ENCODE measurements at regions not wholly inside any gene's neighbourhood (a gene's known extent, or its start where the extent isn't known, plus 50 kb on each side); places are given as distances from the start of the nearest gene placed in this dataset.

DNA sequence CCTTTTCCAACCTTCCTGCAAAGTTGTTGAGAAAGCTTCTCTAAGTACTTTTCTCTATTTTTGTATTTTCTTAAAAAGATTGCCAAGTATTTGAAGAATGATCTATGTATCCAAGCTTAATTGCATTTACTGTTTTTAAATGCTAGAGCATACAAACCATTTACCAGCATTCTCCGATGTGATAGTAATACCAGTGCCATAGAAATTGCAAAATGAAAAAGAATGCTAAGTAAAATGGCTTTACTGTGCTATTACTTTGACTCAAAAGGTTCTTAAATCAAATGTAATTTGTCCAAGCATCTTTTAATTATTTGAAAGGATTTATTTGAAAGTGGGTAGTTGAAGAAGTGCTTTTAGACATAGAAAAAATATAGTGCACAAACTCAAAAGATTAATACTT lies 1183.2 kb downstream of the RAPGEF2 start (continued):
- TF ChIP-seq, protein P1, sequence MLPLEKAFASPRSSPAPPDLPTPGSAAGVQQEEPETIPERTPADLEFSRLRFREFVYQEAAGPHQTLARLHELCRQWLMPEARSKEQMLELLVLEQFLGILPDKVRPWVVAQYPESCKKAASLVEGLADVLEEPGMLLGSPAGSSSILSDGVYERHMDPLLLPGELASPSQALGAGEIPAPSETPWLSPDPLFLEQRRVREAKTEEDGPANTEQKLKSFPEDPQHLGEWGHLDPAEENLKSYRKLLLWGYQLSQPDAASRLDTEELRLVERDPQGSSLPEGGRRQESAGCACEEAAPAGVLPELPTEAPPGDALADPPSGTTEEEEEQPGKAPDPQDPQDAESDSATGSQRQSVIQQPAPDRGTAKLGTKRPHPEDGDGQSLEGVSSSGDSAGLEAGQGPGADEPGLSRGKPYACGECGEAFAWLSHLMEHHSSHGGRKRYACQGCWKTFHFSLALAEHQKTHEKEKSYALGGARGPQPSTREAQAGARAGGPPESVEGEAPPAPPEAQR (CRISPR knock-in tag; IDR thresholded peaks at IDR 0.05), result no peak
- TF ChIP-seq ZNF219 (CRISPR knock-in tag; IDR thresholded peaks at IDR 0.05; ENCODE audit: borderline replicate concordance), result no peak
- TF ChIP-seq, protein P2, sequence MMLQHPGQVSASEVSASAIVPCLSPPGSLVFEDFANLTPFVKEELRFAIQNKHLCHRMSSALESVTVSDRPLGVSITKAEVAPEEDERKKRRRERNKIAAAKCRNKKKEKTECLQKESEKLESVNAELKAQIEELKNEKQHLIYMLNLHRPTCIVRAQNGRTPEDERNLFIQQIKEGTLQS (CRISPR knock-in tag; conservative IDR thresholded peaks at IDR 0.05), result no peak

DNA sequence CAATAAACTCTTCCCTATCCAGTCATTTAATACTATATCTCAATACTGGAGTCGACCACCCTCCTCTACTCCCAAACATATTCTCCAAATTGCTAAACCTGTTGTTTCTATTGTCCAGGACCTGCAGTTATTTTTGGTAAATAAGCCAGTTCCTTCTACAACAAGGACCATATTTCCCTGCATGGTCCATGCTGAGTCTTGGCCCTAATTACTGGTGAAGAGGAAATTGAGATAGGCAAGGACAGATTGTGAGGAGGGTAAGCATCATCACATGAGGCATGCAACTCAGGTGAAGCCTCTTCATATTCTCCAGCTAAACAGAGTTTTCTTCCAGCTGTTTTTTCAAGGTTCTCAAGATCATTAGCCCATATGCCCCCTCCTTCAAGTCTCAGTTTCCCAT lies 1193.6 kb downstream of the RAPGEF2 start:
- H3K27ac Mint-ChIP-seq, result no peak overlapping the region
- H3K9me3 Mint-ChIP-seq, result no peaks in the 10 kb centered on the region
- H3K27me3 Mint-ChIP-seq (ENCODE audit: low read depth), result no peaks in the 10 kb centered on the region
- no peaks in the 10 kb centered on the region for H3K4me1 Mint-ChIP-seq
- no peak for DNase-seq (ENCODE audit: low spot score)
- ChIA-PET POLR2A (interaction anchor here (0.7 kb wide), 1 partner anchor 16 kb away, joined by 3 read pairs; no protein-coding TSS in a partner anchor), CTCF (no interaction called here)
- no peaks in the 10 kb centered on the region for H3K36me3 Mint-ChIP-seq
- TF ChIP-seq CREM (CRISPR knock-in tag; IDR thresholded peaks at IDR 0.05) (no peak), NFE2L1 (CRISPR knock-in tag; IDR thresholded peaks at IDR 0.05) (no peak), ZNF416 (CRISPR knock-in tag; IDR thresholded peaks at IDR 0.05) (no peak), SMAD3 (CRISPR knock-in tag; IDR thresholded peaks at IDR 0.05; ENCODE audit: borderline replicate concordance) (no peak), ETV6 (CRISPR knock-in tag; IDR thresholded peaks at IDR 0.05) (no peak), OVOL2 (CRISPR knock-in tag; IDR thresholded peaks at IDR 0.05; ENCODE audit: borderline replicate concordance) (no peak), ZNF138 (CRISPR knock-in tag; conservative IDR thresholded peaks at IDR 0.05) (no peak), ESRRA (CRISPR knock-in tag; IDR thresholded peaks at IDR 0.05; ENCODE audit: borderline replicate concordance) (no peak)
- TF ChIP-seq, protein P3, sequence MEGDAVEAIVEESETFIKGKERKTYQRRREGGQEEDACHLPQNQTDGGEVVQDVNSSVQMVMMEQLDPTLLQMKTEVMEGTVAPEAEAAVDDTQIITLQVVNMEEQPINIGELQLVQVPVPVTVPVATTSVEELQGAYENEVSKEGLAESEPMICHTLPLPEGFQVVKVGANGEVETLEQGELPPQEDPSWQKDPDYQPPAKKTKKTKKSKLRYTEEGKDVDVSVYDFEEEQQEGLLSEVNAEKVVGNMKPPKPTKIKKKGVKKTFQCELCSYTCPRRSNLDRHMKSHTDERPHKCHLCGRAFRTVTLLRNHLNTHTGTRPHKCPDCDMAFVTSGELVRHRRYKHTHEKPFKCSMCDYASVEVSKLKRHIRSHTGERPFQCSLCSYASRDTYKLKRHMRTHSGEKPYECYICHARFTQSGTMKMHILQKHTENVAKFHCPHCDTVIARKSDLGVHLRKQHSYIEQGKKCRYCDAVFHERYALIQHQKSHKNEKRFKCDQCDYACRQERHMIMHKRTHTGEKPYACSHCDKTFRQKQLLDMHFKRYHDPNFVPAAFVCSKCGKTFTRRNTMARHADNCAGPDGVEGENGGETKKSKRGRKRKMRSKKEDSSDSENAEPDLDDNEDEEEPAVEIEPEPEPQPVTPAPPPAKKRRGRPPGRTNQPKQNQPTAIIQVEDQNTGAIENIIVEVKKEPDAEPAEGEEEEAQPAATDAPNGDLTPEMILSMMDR (IDR thresholded peaks at IDR 0.05), result no peak
- TF ChIP-seq, protein P4, sequence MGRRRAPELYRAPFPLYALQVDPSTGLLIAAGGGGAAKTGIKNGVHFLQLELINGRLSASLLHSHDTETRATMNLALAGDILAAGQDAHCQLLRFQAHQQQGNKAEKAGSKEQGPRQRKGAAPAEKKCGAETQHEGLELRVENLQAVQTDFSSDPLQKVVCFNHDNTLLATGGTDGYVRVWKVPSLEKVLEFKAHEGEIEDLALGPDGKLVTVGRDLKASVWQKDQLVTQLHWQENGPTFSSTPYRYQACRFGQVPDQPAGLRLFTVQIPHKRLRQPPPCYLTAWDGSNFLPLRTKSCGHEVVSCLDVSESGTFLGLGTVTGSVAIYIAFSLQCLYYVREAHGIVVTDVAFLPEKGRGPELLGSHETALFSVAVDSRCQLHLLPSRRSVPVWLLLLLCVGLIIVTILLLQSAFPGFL (CRISPR knock-in tag; IDR thresholded peaks at IDR 0.05; ENCODE audit: borderline replicate concordance), result no peak
- TF ChIP-seq, protein P5, sequence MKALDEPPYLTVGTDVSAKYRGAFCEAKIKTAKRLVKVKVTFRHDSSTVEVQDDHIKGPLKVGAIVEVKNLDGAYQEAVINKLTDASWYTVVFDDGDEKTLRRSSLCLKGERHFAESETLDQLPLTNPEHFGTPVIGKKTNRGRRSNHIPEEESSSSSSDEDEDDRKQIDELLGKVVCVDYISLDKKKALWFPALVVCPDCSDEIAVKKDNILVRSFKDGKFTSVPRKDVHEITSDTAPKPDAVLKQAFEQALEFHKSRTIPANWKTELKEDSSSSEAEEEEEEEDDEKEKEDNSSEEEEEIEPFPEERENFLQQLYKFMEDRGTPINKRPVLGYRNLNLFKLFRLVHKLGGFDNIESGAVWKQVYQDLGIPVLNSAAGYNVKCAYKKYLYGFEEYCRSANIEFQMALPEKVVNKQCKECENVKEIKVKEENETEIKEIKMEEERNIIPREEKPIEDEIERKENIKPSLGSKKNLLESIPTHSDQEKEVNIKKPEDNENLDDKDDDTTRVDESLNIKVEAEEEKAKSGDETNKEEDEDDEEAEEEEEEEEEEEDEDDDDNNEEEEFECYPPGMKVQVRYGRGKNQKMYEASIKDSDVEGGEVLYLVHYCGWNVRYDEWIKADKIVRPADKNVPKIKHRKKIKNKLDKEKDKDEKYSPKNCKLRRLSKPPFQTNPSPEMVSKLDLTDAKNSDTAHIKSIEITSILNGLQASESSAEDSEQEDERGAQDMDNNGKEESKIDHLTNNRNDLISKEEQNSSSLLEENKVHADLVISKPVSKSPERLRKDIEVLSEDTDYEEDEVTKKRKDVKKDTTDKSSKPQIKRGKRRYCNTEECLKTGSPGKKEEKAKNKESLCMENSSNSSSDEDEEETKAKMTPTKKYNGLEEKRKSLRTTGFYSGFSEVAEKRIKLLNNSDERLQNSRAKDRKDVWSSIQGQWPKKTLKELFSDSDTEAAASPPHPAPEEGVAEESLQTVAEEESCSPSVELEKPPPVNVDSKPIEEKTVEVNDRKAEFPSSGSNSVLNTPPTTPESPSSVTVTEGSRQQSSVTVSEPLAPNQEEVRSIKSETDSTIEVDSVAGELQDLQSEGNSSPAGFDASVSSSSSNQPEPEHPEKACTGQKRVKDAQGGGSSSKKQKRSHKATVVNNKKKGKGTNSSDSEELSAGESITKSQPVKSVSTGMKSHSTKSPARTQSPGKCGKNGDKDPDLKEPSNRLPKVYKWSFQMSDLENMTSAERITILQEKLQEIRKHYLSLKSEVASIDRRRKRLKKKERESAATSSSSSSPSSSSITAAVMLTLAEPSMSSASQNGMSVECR (CRISPR knock-in tag; IDR thresholded peaks at IDR 0.05; ENCODE audit: borderline replicate concordance), result no peak
- no peak overlapping the region for H3K4me3 Mint-ChIP-seq
- no peak for ATAC-seq

DNA sequence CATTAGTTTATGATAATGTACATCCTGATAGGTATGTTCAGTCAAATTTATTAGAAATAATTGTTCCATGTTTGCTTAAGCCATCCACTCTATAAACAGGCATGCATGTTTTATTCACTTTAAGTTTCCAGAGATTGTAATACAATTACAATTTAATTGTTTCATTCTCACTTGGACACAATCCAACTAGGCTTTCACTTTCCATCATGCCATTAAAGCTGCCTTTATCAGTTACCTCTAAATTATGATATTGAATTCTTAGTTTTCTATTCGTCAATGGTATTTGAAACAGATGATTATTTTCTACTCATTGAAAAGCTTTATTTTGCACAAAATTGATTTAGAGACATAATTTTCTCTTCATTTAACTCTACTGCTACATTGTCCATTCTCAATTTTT lies 1196.3 kb downstream of the RAPGEF2 start:
- ATAC-seq (no peak), DNase-seq (ENCODE audit: low spot score) (no peak)
- no peak overlapping the region for H3K4me3 Mint-ChIP-seq
- CTCF ChIA-PET, result no interaction called here
- POLR2A ChIA-PET, result no interaction called here
- H3K27me3 Mint-ChIP-seq (ENCODE audit: low read depth), result no peaks in the 10 kb centered on the region
- TF ChIP-seq, protein P6, sequence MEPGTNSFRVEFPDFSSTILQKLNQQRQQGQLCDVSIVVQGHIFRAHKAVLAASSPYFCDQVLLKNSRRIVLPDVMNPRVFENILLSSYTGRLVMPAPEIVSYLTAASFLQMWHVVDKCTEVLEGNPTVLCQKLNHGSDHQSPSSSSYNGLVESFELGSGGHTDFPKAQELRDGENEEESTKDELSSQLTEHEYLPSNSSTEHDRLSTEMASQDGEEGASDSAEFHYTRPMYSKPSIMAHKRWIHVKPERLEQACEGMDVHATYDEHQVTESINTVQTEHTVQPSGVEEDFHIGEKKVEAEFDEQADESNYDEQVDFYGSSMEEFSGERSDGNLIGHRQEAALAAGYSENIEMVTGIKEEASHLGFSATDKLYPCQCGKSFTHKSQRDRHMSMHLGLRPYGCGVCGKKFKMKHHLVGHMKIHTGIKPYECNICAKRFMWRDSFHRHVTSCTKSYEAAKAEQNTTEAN (CRISPR knock-in tag; IDR thresholded peaks at IDR 0.05), result no peak
- no peaks in the 10 kb centered on the region for H3K36me3 Mint-ChIP-seq
- no peaks in the 10 kb centered on the region for H3K4me1 Mint-ChIP-seq
- no peak overlapping the region for H3K27ac Mint-ChIP-seq
- H3K9me3 Mint-ChIP-seq, result no peaks in the 10 kb centered on the region

All from WTC11 (cell line).